Stomach (tissue), 8 donors: ENCODE measurements at regions not wholly inside any gene's neighbourhood (a gene's known extent, or its start where the extent isn't known, plus 50 kb on each side); places are given as distances from the start of the nearest gene placed in this dataset.

Source experiments
- DNase-seq, 2 donors: peaks; one replicate each; pipeline versions ENCODE4 v3.0.0 to v3.0.0-alpha.2; 2013 to 2019
- H3K27ac ChIP-seq, 5 donors: fragments of 200-600 bp in 4 of 5; sonication (generic) in 4 of 5; one replicate each; pipeline ENCODE4 v1.5.1; 2013 to 2019; ENCODE audit warnings: mild to moderate bottlenecking in 1 of 5, moderate library complexity in 1 of 5
- H3K27me3 ChIP-seq, 3 donors: fragments of 200-600 bp; sonication (generic); one replicate each; pipeline ENCODE4 v1.5.1; 2017 to 2019; ENCODE audit warnings: mixed run types in 1 of 3
- H3K36me3 ChIP-seq, 4 donors: fragments of 200-600 bp; sonication (generic); 1 replicate in 3 of 4; 2 replicates in 1 of 4; pipeline ENCODE4 v1.5.1; 2016 to 2019
- H3K4me1 ChIP-seq, 4 donors: fragments of 200-600 bp; sonication (generic); one replicate each; pipeline ENCODE4 v1.5.1; 2016 to 2019
- H3K4me3 ChIP-seq, 4 donors: fragments of 200-600 bp; sonication (generic) in 3 of 4; one replicate each; pipeline ENCODE4 v1.5.1; 2016 to 2019; ENCODE audit warnings: mild to moderate bottlenecking in 1 of 4
- H3K9me3 ChIP-seq, 4 donors: fragments of 200-600 bp; sonication (generic); one replicate each; pipeline ENCODE4 v1.5.1; 2016 to 2019
- EP300 ChIP-seq: sonication (generic); formaldehyde crosslinking; IDR thresholded peaks from one replicate; pipeline ENCODE4 v1.6.1; 2017; ENCODE audit warnings: antibody characterized with exemption
- POLR2A ChIP-seq, 4 donors: fragments of 450-650 bp; IDR thresholded peaks; one replicate each; pipeline ENCODE4 v1.6.1; 2016; ENCODE audit warnings: antibody characterized with exemption in 4 of 4, control low read depth in 2 of 4, mild to moderate bottlenecking in 1 of 4, moderate library complexity in 1 of 4
- POLR2AphosphoS5 ChIP-seq, 3 donors: sonication (generic); formaldehyde crosslinking; IDR thresholded peaks; one replicate each; pipeline ENCODE4 v1.6.1; 2016; ENCODE audit warnings: antibody characterized with exemption in 3 of 3
- WGBS, 5 donors: extraction: QIAGEN DNeasy Blood & Tissue Kit in 3 of 5; methylation state at CpG; one replicate each; pipeline versions ENCODE4 v1.1.5 to v1.1.7; 2013 to 2018; 5-methylcytosine and 5-hydroxymethylcytosine counted together
- intact Hi-C: fragments of 100-400 bp; cut with DNase I; formaldehyde crosslinking; loops from one replicate; pipeline ENCODE4 v1.15.1; 2023; ENCODE audit warnings: low total_unique reads
- TF ChIP-seq, protein P1 (sequence below), 7 experiments: fragments of 450-650 bp in 4 of 7; fragments of 200-600 bp in 3 of 7; sonication (generic) in 3 of 7; IDR thresholded peaks; one replicate each; pipeline ENCODE4 v1.5.1; 2016 to 2019; ENCODE audit warnings: antibody characterized with exemption in 7 of 7, control low read depth in 2 of 7, mild to moderate bottlenecking in 1 of 7
- donor health status: healthy with polysubstance abuse.
- donor health status: Bipolar disorder and iron deficiency.
- donor health status: healthy.

DNA sequence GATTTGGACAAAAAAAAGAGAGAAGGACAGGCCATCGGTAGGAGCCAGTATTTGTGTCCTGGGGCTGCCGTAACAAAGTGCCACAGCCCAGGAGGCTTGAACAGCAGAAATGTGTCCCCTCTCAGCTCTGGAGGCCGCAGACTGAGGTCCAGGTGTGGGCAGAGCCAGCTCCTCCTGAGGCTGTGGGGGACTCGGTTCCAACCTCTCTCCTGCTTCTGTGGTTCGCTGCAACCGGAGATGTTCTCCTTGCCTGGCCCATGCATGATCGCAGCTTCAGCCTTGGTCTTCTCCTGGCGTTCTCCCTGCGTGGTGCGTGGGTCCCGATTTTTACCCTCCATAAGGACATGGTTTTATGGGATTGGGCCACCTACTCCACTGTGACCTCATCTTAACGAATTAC lies 85.9 kb upstream of the SOX1 start:
- H3K27me3 ChIP-seq: peaks cover 0 to 43% (median 0%) of the 10 kb centered on the region in 3 donors
- H3K4me3 ChIP-seq: no peak overlapping the region
- intact Hi-C loops: no loop called here
- no peak for DNase-seq
- no peak overlapping the region for H3K27ac ChIP-seq
- no peaks in the 10 kb centered on the region for H3K4me1 ChIP-seq
- TF ChIP-seq POLR2AphosphoS5 (IDR thresholded peaks at IDR 0.05) (no peak), POLR2A (IDR thresholded peaks at IDR 0.05) (no peak), EP300 (no peak)
- TF ChIP-seq, protein P1, sequence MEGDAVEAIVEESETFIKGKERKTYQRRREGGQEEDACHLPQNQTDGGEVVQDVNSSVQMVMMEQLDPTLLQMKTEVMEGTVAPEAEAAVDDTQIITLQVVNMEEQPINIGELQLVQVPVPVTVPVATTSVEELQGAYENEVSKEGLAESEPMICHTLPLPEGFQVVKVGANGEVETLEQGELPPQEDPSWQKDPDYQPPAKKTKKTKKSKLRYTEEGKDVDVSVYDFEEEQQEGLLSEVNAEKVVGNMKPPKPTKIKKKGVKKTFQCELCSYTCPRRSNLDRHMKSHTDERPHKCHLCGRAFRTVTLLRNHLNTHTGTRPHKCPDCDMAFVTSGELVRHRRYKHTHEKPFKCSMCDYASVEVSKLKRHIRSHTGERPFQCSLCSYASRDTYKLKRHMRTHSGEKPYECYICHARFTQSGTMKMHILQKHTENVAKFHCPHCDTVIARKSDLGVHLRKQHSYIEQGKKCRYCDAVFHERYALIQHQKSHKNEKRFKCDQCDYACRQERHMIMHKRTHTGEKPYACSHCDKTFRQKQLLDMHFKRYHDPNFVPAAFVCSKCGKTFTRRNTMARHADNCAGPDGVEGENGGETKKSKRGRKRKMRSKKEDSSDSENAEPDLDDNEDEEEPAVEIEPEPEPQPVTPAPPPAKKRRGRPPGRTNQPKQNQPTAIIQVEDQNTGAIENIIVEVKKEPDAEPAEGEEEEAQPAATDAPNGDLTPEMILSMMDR (IDR thresholded peaks at IDR 0.05): no peak
- H3K9me3 ChIP-seq: peaks cover 0 to 4% (median 0%) of the 10 kb centered on the region in 4 donors
- H3K36me3 ChIP-seq: no peaks in the 10 kb centered on the region
- 89 to 94% (median 90%) methylated on average over 12 of the region's 12 CpGs for WGBS, 5 donors

DNA sequence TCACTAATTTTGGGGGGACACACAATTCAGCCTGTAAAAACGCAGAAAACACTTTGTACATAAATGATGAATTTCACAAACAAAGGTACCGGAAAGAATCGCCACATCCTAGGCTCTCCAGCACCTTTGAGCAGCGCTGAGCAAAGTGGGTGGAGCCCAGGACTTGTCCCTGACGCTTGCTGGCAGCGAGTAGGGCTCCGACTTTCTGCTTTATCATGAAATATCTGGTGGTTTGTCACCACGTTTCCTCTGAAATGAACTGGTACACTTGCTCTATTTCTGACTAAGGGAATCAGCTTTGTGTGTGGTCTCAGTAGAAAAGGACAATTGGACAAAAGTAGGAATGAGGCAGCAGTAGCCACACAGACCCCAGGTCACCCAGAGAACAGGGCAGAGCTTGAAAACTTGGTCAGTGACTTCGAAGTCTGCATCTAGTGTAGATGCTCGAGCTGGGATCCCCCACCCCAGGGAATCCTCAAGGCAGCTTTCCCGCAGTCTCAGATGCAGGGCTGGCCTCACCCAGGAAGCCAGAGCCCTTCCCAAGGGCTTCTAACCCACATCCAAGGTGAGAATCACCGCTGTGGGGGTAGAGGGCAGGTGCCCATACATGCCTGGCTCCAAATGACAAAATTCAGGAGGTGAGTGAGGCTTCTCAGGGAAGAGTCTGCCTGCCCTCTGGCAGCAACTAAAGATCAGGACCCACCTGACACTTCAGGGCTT lies 85.3 kb upstream of the SOX1 start:
- no peak for DNase-seq
- peaks cover 0 to 38% (median 0%) of the 10 kb centered on the region in 3 donors for H3K27me3 ChIP-seq
- no peak for TF ChIP-seq POLR2A (IDR thresholded peaks at IDR 0.05)
- no peak for TF ChIP-seq EP300
- no peak for TF ChIP-seq POLR2AphosphoS5 (IDR thresholded peaks at IDR 0.05)
- TF ChIP-seq, protein P1 (IDR thresholded peaks at IDR 0.05): no peak
- no peaks in the 10 kb centered on the region for H3K36me3 ChIP-seq
- H3K4me3 ChIP-seq: no peak overlapping the region
- 49 to 59% (median 56%) methylated on average over 12 of the region's 12 CpGs for WGBS, 5 donors
- no peak overlapping the region for H3K27ac ChIP-seq
- no peaks in the 10 kb centered on the region for H3K9me3 ChIP-seq
- no peaks in the 10 kb centered on the region for H3K4me1 ChIP-seq
- intact Hi-C loops: no loop called here

DNA sequence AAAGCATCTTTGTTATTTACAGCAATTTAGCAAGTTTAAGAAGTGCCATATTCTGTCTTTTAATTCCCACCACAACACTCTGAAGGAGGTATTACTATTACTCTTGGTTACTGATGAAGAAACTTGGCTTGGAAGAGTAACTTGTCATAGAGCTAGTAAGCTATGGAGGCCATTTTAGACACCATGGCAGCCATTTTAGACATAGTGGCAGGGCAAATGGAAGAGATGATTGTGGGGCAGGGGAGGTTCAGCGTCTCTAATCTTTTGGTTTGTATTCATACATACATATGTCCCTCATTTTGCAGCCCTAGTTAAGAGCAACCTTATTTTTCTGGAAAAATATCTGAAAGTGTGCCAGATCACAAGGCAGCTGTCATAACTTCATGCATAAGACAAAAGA lies 82.6 kb upstream of the SOX1 start:
- no peak overlapping the region for H3K4me3 ChIP-seq
- H3K36me3 ChIP-seq: no peaks in the 10 kb centered on the region
- no peak for DNase-seq
- H3K27me3 ChIP-seq: peaks cover 0 to 29% (median 0%) of the 10 kb centered on the region in 3 donors
- intact Hi-C loops: no loop called here
- TF ChIP-seq POLR2A (IDR thresholded peaks at IDR 0.05) (no peak), POLR2AphosphoS5 (IDR thresholded peaks at IDR 0.05) (no peak), EP300 (no peak)
- TF ChIP-seq, protein P1 (IDR thresholded peaks at IDR 0.05): no peak
- peaks cover 0 to 6% (median 1%) of the 10 kb centered on the region in 4 donors for H3K9me3 ChIP-seq
- WGBS, 5 donors: 78 to 92% (median 88%) methylated on average over 1 of the region's 1 CpG
- H3K4me1 ChIP-seq: no peaks in the 10 kb centered on the region
- no peak overlapping the region for H3K27ac ChIP-seq

DNA sequence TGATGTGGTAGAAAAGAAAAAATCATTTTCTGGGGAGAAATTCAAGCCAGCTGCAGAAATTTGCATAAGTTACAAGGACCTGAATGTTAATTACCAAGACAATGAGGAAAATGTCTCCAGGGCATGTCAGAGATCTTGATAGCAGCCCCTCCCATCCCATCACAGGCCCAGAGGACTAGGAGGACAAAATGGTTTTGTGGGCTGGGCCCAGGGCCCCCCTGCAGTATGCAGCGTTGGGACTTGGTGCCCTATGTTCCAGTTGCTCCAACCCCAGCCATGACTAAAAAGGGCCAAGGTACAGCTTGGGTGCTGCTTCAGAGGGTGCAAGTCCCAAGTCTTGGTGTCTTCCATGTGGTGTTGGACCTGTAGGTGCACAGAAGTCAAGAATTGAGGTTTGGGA lies 76.6 kb upstream of the SOX1 start:
- Histone ChIP-seq H3K27me3 (no peaks in the 10 kb centered on the region), H3K4me3 (no peak overlapping the region), H3K27ac (no peak overlapping the region), H3K9me3 (peaks cover 3 to 24% (median 15%) of the 10 kb centered on the region in 4 donors), H3K36me3 (no peaks in the 10 kb centered on the region), H3K4me1 (no peaks in the 10 kb centered on the region)
- TF ChIP-seq POLR2A (IDR thresholded peaks at IDR 0.05) (no peak), POLR2AphosphoS5 (IDR thresholded peaks at IDR 0.05) (no peak), EP300 (no peak)
- TF ChIP-seq, protein P1 (IDR thresholded peaks at IDR 0.05): no peak
- WGBS, 5 donors: 78 to 94% (median 86%) methylated on average over 1 of the region's 1 CpG
- DNase-seq: no peak
- intact Hi-C loops: no loop called here
